Activated naive CD8-positive, alpha-beta T cell (primary cell): ENCODE measurements at regions not wholly inside any gene's neighbourhood (a gene's known extent, or its start where the extent isn't known, plus 50 kb on each side); places are given as distances from the start of the nearest gene placed in this dataset.

Source experiments
- H3K27ac Mint-ChIP-seq: one replicate; pipeline ENCODE4 v1.8.0; 2021; ENCODE audit warnings: mixed read lengths
- H3K27me3 Mint-ChIP-seq: one replicate; pipeline ENCODE4 v1.8.0; 2021; ENCODE audit warnings: mixed read lengths
- H3K36me3 Mint-ChIP-seq: one replicate; pipeline ENCODE4 v1.8.0; 2021; ENCODE audit warnings: mixed read lengths
- H3K4me1 Mint-ChIP-seq: one replicate; pipeline ENCODE4 v1.8.0; 2021; ENCODE audit warnings: low read depth, mixed read lengths
- H3K4me3 Mint-ChIP-seq: one replicate; pipeline ENCODE4 v1.8.0; 2021; ENCODE audit warnings: mild to moderate bottlenecking, mixed read lengths
- H3K9me3 Mint-ChIP-seq: one replicate; pipeline ENCODE4 v1.8.0; 2021; ENCODE audit warnings: low read depth, mixed read lengths

- no peaks in the 10 kb centered on the region for H3K27me3 Mint-ChIP-seq
- peaks cover 37% of the 10 kb centered on the region for H3K4me1 Mint-ChIP-seq
- no peaks in the 10 kb centered on the region for H3K36me3 Mint-ChIP-seq
- peaks cover 4% of the 10 kb centered on the region for H3K9me3 Mint-ChIP-seq
- peak overlapping the region; percentile 70 for H3K4me3 Mint-ChIP-seq
- H3K27ac Mint-ChIP-seq, result peak overlapping the region; percentile 89
These were observed 62.2 kb upstream of the ST8SIA1 start for GRCh38 chr12:22396735-22397134.

GRCh38 chr12:22396253-22396652, 61.7 kb upstream of the ST8SIA1 start:
- peak overlapping the region; percentile 89 for H3K27ac Mint-ChIP-seq
- peak overlapping the region; percentile 46 for H3K4me3 Mint-ChIP-seq
- H3K27me3 Mint-ChIP-seq, result no peaks in the 10 kb centered on the region
- no peaks in the 10 kb centered on the region for H3K36me3 Mint-ChIP-seq
- H3K4me1 Mint-ChIP-seq, result peaks cover 37% of the 10 kb centered on the region
- H3K9me3 Mint-ChIP-seq, result peaks cover 4% of the 10 kb centered on the region

GRCh38 chr12:22395666-22396065, 61.2 kb upstream of the ST8SIA1 start:
- Mint-ChIP-seq H3K4me3 (no peak overlapping the region), H3K36me3 (no peaks in the 10 kb centered on the region), H3K27me3 (no peaks in the 10 kb centered on the region), H3K27ac (peak overlapping the region; percentile 85), H3K4me1 (peaks cover 37% of the 10 kb centered on the region), H3K9me3 (peaks cover 9% of the 10 kb centered on the region)
